ENCODE measurements at regions not wholly inside any gene's neighbourhood (a gene's known extent, or its start where the extent isn't known, plus 50 kb on each side); places are given as distances from the start of the nearest gene placed in this dataset.

- ATAC-seq (ENCODE audit: low read depth) (no peak), DNase-seq (no peak)
- Histone ChIP-seq H3K9me3 (ENCODE audit: control insufficient read depth, insufficient read depth, low read length) (no peaks in the 10 kb centered on the region), H3K9ac (ENCODE audit: low read depth, low read length) (no peak overlapping the region), H3K4me2 (ENCODE audit: low read depth, low read length) (no peak overlapping the region), H3K27ac (ENCODE audit: insufficient read depth, low read length) (no peak overlapping the region), H2BK20ac (ENCODE audit: low read depth, low read length) (no peak overlapping the region), H4K91ac (ENCODE audit: insufficient read depth, low read depth, low read length) (no peak overlapping the region), H2BK5ac (ENCODE audit: low read depth, low read length, poor library complexity, severe bottlenecking) (no peak overlapping the region), H3K4ac (ENCODE audit: low read depth, low read length) (no peak overlapping the region), H2AK9ac (replicated peaks; ENCODE audit: low read depth, low read length, poor library complexity) (no peak overlapping the region), H3K23ac (ENCODE audit: low read depth, low read length) (no peak overlapping the region), H2BK120ac (ENCODE audit: low read depth, low read length) (no peak overlapping the region), H2AK5ac (ENCODE audit: low read depth, low read length) (no peak overlapping the region), H3K4me1 (ENCODE audit: control insufficient read depth, insufficient read depth, low read length) (no peaks in the 10 kb centered on the region), H3K79me1 (ENCODE audit: low read depth in 1 of 2, low read length in 2 of 2) (no peaks in the 10 kb centered on the region), H2BK15ac (ENCODE audit: low read depth, low read length) (no peak overlapping the region), H3K18ac (ENCODE audit: low read depth, low read length) (no peak overlapping the region), H4K8ac (ENCODE audit: low read depth in 2 of 2, low read length in 2 of 2) (no peak overlapping the region), H3K9me1 (ENCODE audit: insufficient read depth, low read length) (no peaks in the 10 kb centered on the region), H3K56ac (ENCODE audit: extremely low read depth, insufficient read depth, low read length) (no peak overlapping the region), H3K14ac (replicated peaks; ENCODE audit: low read depth, low read length) (no peak overlapping the region), H3K4me3 (ENCODE audit: insufficient read depth, low read depth, low read length) (no peak overlapping the region), H3K27me3 (ENCODE audit: control insufficient read depth, insufficient read depth, low read length) (no peaks in the 10 kb centered on the region; the same call in 1 of the 2 replicates), H4K20me1 (ENCODE audit: insufficient read depth, low read length) (no peaks in the 10 kb centered on the region), H3K36me3 (ENCODE audit: control insufficient read depth, insufficient read depth, low read length) (no peaks in the 10 kb centered on the region), H4K5ac (ENCODE audit: low read depth, low read length) (no peak overlapping the region), H2AFZ (replicated peaks; ENCODE audit: low read length, poor library complexity) (no peak overlapping the region)
- dilution Hi-C loops (cut with HindIII; ENCODE audit: low sequenced_read_pairs, unreplicated experiment) (no loop called here), intact Hi-C loops (cut with micrococcal nuclease) (no loop called here), in situ Hi-C loops (cut with MboI; ENCODE audit: low sequenced_read_pairs) (no loop called here)
- WGBS, 2 experiments (ENCODE audit: extremely low coverage in 2 of 2, insufficient read length in 1 of 2), result no CpG with 5 or more reads among the region's 6 CpGs
- TF ChIP-seq MAZ (IDR thresholded peaks at IDR 0.05; ENCODE audit: borderline replicate concordance, low read depth, low read length) (no peak), RCOR1 (IDR thresholded peaks at IDR 0.05; ENCODE audit: insufficient replicate concordance, low read length) (no peak), POLR2A (IDR thresholded peaks at IDR 0.05; ENCODE audit: low read depth, low read length) (no peak), USF2 (IDR thresholded peaks at IDR 0.05; ENCODE audit: low read depth, low read length) (no peak), BHLHE40 (IDR thresholded peaks at IDR 0.05; ENCODE audit: low read depth, low read length) (no peak), ELK1 (IDR thresholded peaks at IDR 0.05; ENCODE audit: borderline replicate concordance, low read depth, low read length) (no peak), MAFK (IDR thresholded peaks at IDR 0.05; ENCODE audit: low read depth, low read length) (no peak), CHD1 (IDR thresholded peaks at IDR 0.05; ENCODE audit: low read depth, low read length) (no peak), CEBPB (IDR thresholded peaks at IDR 0.05; ENCODE audit: low read depth, low read length) (no peak), SMC3 (IDR thresholded peaks at IDR 0.05; ENCODE audit: low read depth, low read length) (no peak), FOS (IDR thresholded peaks at IDR 0.05; ENCODE audit: low read depth, low read length) (no peak), MXI1 (IDR thresholded peaks at IDR 0.05; ENCODE audit: borderline replicate concordance, low read depth, low read length) (no peak), RFX5 (IDR thresholded peaks at IDR 0.05; ENCODE audit: low read depth, low read length) (no peak), RAD21 (IDR thresholded peaks at IDR 0.05; ENCODE audit: low read length) (no peak), CTCF (conservative IDR thresholded peaks at IDR 0.05; ENCODE audit: low read depth, low read length) (no peak), NFE2L2 (IDR thresholded peaks at IDR 0.05; ENCODE audit: low read depth, low read length) (no peak)
- POLR2A ChIA-PET (ENCODE audit: unreplicated experiment), result no interaction called here
- CTCF ChIA-PET, result interaction anchor here (0.6 kb wide), 1 partner anchor 35 kb away, joined by 3 read pairs; no protein-coding TSS in a partner anchor
- no TSS peak for BruUV-seq (replicated peaks)
Observed at GRCh38 chr1:89466307-89466930, 58.2 kb upstream of the LRRC8B start.
